ENCODE measurements at regions not wholly inside any gene's neighbourhood (a gene's known extent, or its start where the extent isn't known, plus 50 kb on each side); places are given as distances from the start of the nearest gene placed in this dataset.

DNA sequence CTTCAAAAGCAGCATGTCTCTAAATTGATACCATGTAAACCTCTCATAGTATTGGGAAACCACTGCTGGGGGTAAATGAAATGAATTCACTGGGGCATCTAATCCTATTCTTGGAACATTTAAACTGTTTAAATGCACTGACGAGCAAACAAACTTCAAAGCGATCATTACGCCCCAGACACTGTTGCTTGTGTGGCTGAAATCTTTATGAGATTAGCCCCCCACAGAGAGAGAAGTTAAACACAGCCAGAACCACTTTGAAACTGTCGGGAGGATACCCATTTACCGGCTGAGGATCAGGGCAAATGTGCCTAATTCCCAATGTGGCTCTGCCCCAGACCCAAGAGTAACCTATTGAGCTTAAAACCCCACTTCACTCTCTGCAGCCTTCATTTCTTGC, 308.4 kb upstream of the CDIN1 start:
- Histone ChIP-seq H3K4me1 (ENCODE audit: insufficient read depth, poor library complexity, severe bottlenecking) (no peaks in the 10 kb centered on the region), H3K9me3 (ENCODE audit: severe bottlenecking) (no peaks in the 10 kb centered on the region), H3K27me3 (ENCODE audit: insufficient read depth, poor library complexity, severe bottlenecking) (no peaks in the 10 kb centered on the region), H3K36me3 (ENCODE audit: low read depth) (no peaks in the 10 kb centered on the region), H3K27ac (ENCODE audit: poor library complexity, severe bottlenecking) (no peak overlapping the region), H3K4me3 (ENCODE audit: severe bottlenecking) (no peak overlapping the region)
- DNase-seq (ENCODE audit: low spot score) (no peak), ATAC-seq (ENCODE audit: low read depth) (no peak)
- TF ChIP-seq, protein P1, sequence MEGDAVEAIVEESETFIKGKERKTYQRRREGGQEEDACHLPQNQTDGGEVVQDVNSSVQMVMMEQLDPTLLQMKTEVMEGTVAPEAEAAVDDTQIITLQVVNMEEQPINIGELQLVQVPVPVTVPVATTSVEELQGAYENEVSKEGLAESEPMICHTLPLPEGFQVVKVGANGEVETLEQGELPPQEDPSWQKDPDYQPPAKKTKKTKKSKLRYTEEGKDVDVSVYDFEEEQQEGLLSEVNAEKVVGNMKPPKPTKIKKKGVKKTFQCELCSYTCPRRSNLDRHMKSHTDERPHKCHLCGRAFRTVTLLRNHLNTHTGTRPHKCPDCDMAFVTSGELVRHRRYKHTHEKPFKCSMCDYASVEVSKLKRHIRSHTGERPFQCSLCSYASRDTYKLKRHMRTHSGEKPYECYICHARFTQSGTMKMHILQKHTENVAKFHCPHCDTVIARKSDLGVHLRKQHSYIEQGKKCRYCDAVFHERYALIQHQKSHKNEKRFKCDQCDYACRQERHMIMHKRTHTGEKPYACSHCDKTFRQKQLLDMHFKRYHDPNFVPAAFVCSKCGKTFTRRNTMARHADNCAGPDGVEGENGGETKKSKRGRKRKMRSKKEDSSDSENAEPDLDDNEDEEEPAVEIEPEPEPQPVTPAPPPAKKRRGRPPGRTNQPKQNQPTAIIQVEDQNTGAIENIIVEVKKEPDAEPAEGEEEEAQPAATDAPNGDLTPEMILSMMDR (IDR thresholded peaks at IDR 0.05; ENCODE audit: poor library complexity, severe bottlenecking) = no peak

DNA sequence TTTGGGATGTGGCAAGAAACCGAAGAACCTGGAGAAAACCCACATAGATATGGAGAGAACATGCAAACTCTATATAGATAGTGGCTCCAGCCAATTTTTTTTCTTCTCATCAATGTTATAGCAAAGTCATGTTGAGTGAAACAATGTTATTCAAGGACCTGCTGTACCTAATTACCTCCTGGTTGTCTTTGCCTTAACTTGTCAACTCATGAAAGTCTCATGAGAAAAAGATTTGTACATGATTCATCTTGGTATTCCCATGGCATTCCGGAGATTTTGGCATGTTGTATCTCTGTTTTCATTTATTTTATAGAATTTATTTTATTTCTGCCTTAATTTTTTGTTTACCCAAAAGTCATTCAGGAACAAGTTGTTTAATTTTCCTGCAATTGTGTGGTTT, 303.8 kb upstream of the CDIN1 start:
- H3K27ac ChIP-seq (ENCODE audit: poor library complexity, severe bottlenecking) = no peak overlapping the region
- no peak for ATAC-seq (ENCODE audit: low read depth)

DNA sequence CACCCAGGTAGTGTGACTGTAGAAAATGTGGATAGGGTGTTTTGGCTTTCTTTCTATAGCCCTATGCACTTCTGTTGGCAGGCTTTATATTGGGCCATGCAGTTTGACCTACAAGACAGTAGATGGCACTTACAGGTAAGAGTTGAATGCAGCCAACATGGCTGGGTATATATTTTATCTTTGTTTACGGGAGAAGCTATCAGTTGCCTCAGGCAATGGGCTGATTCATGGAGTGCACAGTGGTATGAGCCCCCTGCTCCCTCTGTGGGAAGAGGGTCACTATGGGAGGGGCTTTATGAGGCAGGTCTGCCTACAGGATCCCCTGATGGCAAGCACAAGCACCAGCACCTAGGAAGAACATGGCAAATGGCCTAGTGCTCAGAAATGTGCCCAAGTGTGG, 301.2 kb upstream of the CDIN1 start:
- TF ChIP-seq, protein P1 (IDR thresholded peaks at IDR 0.05; ENCODE audit: poor library complexity, severe bottlenecking) = peak; percentile 10

More for the DNA sequence above, 303.8 kb upstream of the CDIN1 start:
- H3K9me3 ChIP-seq (ENCODE audit: severe bottlenecking) = peaks cover 12% of the 10 kb centered on the region
- no peak for DNase-seq (ENCODE audit: low spot score)
- TF ChIP-seq, protein P1 (IDR thresholded peaks at IDR 0.05; ENCODE audit: poor library complexity, severe bottlenecking) = no peak
- H3K4me1 ChIP-seq (ENCODE audit: insufficient read depth, poor library complexity, severe bottlenecking) = no peaks in the 10 kb centered on the region
- no peak overlapping the region for H3K4me3 ChIP-seq (ENCODE audit: severe bottlenecking)
- H3K36me3 ChIP-seq (ENCODE audit: low read depth) = no peaks in the 10 kb centered on the region
- no peaks in the 10 kb centered on the region for H3K27me3 ChIP-seq (ENCODE audit: insufficient read depth, poor library complexity, severe bottlenecking)

DNA sequence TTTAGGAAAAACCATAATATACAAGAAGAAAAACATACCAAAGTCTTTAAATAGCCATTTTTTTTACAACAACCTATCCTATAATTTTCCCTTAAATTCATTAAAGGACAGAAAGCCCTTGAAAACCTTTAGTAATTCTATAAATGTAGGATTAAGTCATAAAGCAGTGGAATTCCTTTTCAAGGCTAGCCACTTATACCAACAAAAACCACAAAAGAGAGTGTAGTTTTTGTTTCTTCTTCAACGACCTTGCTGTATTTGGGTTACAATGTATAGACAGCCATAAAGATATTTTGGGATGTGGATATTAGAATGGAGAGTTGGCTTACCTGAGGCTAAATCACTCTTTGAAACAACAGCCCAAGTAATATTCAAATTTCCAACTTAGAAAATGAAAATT, 296.6 kb upstream of the CDIN1 start:
- TF ChIP-seq, protein P1 (IDR thresholded peaks at IDR 0.05; ENCODE audit: poor library complexity, severe bottlenecking) = no peak
- no peak for DNase-seq (ENCODE audit: low spot score)
- no peak for ATAC-seq (ENCODE audit: low read depth)
- no peak overlapping the region for H3K4me3 ChIP-seq (ENCODE audit: severe bottlenecking)
- no peak overlapping the region for H3K27ac ChIP-seq (ENCODE audit: poor library complexity, severe bottlenecking)
- H3K27me3 ChIP-seq (ENCODE audit: insufficient read depth, poor library complexity, severe bottlenecking) = no peaks in the 10 kb centered on the region
- no peaks in the 10 kb centered on the region for H3K4me1 ChIP-seq (ENCODE audit: insufficient read depth, poor library complexity, severe bottlenecking)
- H3K9me3 ChIP-seq (ENCODE audit: severe bottlenecking) = peaks cover 12% of the 10 kb centered on the region
- no peaks in the 10 kb centered on the region for H3K36me3 ChIP-seq (ENCODE audit: low read depth)

More for the DNA sequence above, 301.2 kb upstream of the CDIN1 start:
- no peak overlapping the region for H3K27ac ChIP-seq (ENCODE audit: poor library complexity, severe bottlenecking)
- H3K9me3 ChIP-seq (ENCODE audit: severe bottlenecking) = peaks cover 12% of the 10 kb centered on the region
- ATAC-seq (ENCODE audit: low read depth) (no peak; the same call in 2 of the 3 replicates), DNase-seq (ENCODE audit: low spot score) (no peak)
- H3K4me1 ChIP-seq (ENCODE audit: insufficient read depth, poor library complexity, severe bottlenecking) = no peaks in the 10 kb centered on the region
- no peak overlapping the region for H3K4me3 ChIP-seq (ENCODE audit: severe bottlenecking)
- H3K27me3 ChIP-seq (ENCODE audit: insufficient read depth, poor library complexity, severe bottlenecking) = no peaks in the 10 kb centered on the region
- H3K36me3 ChIP-seq (ENCODE audit: low read depth) = no peaks in the 10 kb centered on the region

DNA sequence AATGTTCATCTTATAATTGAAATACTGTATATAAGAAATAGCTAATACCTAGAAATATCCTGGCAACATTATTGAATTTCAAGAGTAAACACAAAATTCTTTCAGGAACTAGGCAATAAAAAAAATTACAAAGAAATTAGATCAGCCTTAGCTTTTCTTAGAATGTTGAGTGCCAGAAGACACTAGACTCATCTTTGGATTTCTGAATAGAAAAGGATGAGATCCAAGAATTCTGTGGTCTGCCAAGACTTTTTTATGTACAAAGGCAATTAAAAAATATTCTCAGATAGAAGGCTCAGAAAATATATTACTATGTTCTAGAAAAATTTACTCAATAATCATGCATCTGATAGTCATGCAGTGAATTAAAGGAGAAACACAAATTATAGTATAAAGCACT, 294.5 kb upstream of the CDIN1 start:
- TF ChIP-seq, protein P1 (IDR thresholded peaks at IDR 0.05; ENCODE audit: poor library complexity, severe bottlenecking) = no peak
- Histone ChIP-seq H3K27me3 (ENCODE audit: insufficient read depth, poor library complexity, severe bottlenecking) (no peaks in the 10 kb centered on the region), H3K4me1 (ENCODE audit: insufficient read depth, poor library complexity, severe bottlenecking) (no peaks in the 10 kb centered on the region), H3K4me3 (ENCODE audit: severe bottlenecking) (no peak overlapping the region), H3K27ac (ENCODE audit: poor library complexity, severe bottlenecking) (no peak overlapping the region), H3K36me3 (ENCODE audit: low read depth) (no peaks in the 10 kb centered on the region), H3K9me3 (ENCODE audit: severe bottlenecking) (peaks cover 6% of the 10 kb centered on the region)
- no peak for DNase-seq (ENCODE audit: low spot score)
- no peak for ATAC-seq (ENCODE audit: low read depth)
